Liver (tissue), 8 donors: ENCODE measurements at regions not wholly inside any gene's neighbourhood (a gene's known extent, or its start where the extent isn't known, plus 50 kb on each side); places are given as distances from the start of the nearest gene placed in this dataset.
"Not testable (repeated sequence)": the region's sequence is repeated elsewhere in the genome, so short reads cannot be mapped to it uniquely, and the experiment has no call there.

Source experiments
- DNase-seq: peaks from one replicate; pipeline ENCODE4 v3.0.0-alpha.2; 2017; ENCODE audit warnings: low spot score
- H3K27ac ChIP-seq, 2 donors: one replicate each; pipeline ENCODE4 v1.7.0; 2013; ENCODE audit warnings: inconsistent platforms in 2 of 2, low read length in 2 of 2, control low read depth in 1 of 2, low read depth in 1 of 2, mild to moderate bottlenecking in 1 of 2
- H3K27me3 ChIP-seq, 4 donors: one replicate each; pipeline versions ENCODE4 v1.6.1 to v1.7.0; 2013; ENCODE audit warnings: low read length in 3 of 4, inconsistent platforms in 1 of 4, mild to moderate bottlenecking in 1 of 4, moderate library complexity in 1 of 4; ENCODE audit not compliant: control insufficient read depth in 4 of 4, insufficient read depth in 4 of 4
- H3K36me3 ChIP-seq, 4 donors: one replicate each; pipeline versions ENCODE4 v1.6.1 to v1.7.0; 2013; ENCODE audit warnings: low read length in 3 of 4, mild to moderate bottlenecking in 3 of 4, low read depth in 1 of 4, moderate library complexity in 1 of 4; ENCODE audit not compliant: control insufficient read depth in 4 of 4, insufficient read depth in 3 of 4
- H3K4me1 ChIP-seq, 4 donors: one replicate each; pipeline versions ENCODE4 v1.6.1 to v1.7.0; 2013; ENCODE audit warnings: low read length in 3 of 4, mild to moderate bottlenecking in 3 of 4, moderate library complexity in 1 of 4; ENCODE audit not compliant: control insufficient read depth in 4 of 4, insufficient read depth in 4 of 4
- H3K4me3 ChIP-seq, 3 donors: one replicate each; pipeline versions ENCODE4 v1.6.1 to v1.7.0; 2013; ENCODE audit warnings: low read length in 3 of 3, control low read depth in 1 of 3, low read depth in 1 of 3, mild to moderate bottlenecking in 1 of 3
- H3K9ac ChIP-seq, 2 donors: one replicate each; pipeline ENCODE4 v1.7.0; 2013; ENCODE audit warnings: low read length in 2 of 2, mild to moderate bottlenecking in 2 of 2, moderate library complexity in 2 of 2, control low read depth in 1 of 2, low read depth in 1 of 2
- H3K9me3 ChIP-seq, 4 donors: one replicate each; pipeline versions ENCODE4 v1.6.1 to v1.7.0; 2013; ENCODE audit warnings: low read length in 3 of 4; ENCODE audit not compliant: control insufficient read depth in 4 of 4
- ATF3 ChIP-seq: IDR thresholded peaks from 2 replicates; pipeline ENCODE4 v1.6.1; 2016; ENCODE audit warnings: antibody characterized with exemption
- CTCF ChIP-seq: fragments of 150-350 bp; IDR thresholded peaks from 2 replicates; pipeline ENCODE4 v1.5.1; 2017; ENCODE audit warnings: improper control_type of control experiment, low read depth, low read length; ENCODE audit not compliant: missing input control
- FOXA1 ChIP-seq: IDR thresholded peaks from 2 replicates; pipeline ENCODE4 v1.6.1; 2016; ENCODE audit warnings: antibody characterized with exemption
- GABPA ChIP-seq, 2 donors: IDR thresholded peaks in 1 of 2; conservative IDR thresholded peaks in 1 of 2; 2 replicates each; pipeline ENCODE4 v1.6.1; 2016; ENCODE audit warnings: antibody characterized with exemption in 2 of 2, mild to moderate bottlenecking in 1 of 2, moderate library complexity in 1 of 2
- HNF4G ChIP-seq: IDR thresholded peaks from 2 replicates; pipeline ENCODE4 v1.6.1; 2016; ENCODE audit warnings: antibody characterized with exemption
- NR2F2 ChIP-seq: IDR thresholded peaks from 2 replicates; pipeline ENCODE4 v1.6.1; 2016; ENCODE audit warnings: antibody characterized with exemption
- RAD21 ChIP-seq, 2 donors: IDR thresholded peaks; 2 replicates each; pipeline ENCODE4 v1.6.1; 2016; ENCODE audit warnings: antibody characterized with exemption in 2 of 2, mild to moderate bottlenecking in 2 of 2
- TAF1 ChIP-seq: conservative IDR thresholded peaks from 2 replicates; pipeline ENCODE4 v1.6.1; 2016; ENCODE audit warnings: antibody characterized with exemption, mild to moderate bottlenecking
- YY1 ChIP-seq: IDR thresholded peaks from 2 replicates; pipeline ENCODE4 v1.6.1; 2016; ENCODE audit warnings: antibody characterized with exemption, mild to moderate bottlenecking
- WGBS: extraction: QIAGEN DNeasy Blood & Tissue Kit; methylation state at CpG from one replicate; pipeline ENCODE4 v1.1.7; 2013; 5-methylcytosine and 5-hydroxymethylcytosine counted together
- donor health status: healthy.
- donor health status: healthy.
- donor health status: healthy.
- donor health status: healthy.
- donor health status: healthy.

- H3K36me3 ChIP-seq, H3K9ac ChIP-seq, H3K4me3 ChIP-seq, H3K27me3 ChIP-seq, H3K27ac ChIP-seq, H3K9me3 ChIP-seq, DNase-seq, H3K4me1 ChIP-seq: not testable (repeated sequence)
- WGBS = 87% methylated on average over 3 of the region's 3 CpGs
These were observed 68.2 kb upstream of the SKAP2 start for GRCh38 chr7:26932616-26933015.

- Histone ChIP-seq H3K9me3 (no peaks in the 10 kb centered on the region), H3K9ac (no peak overlapping the region), H3K4me1 (no peaks in the 10 kb centered on the region), H3K27me3 (peaks cover 0 to 3% (median 0%) of the 10 kb centered on the region in 4 donors), H3K36me3 (no peaks in the 10 kb centered on the region), H3K4me3 (no peak overlapping the region), H3K27ac (no peak overlapping the region)
- TF ChIP-seq RAD21 (IDR thresholded peaks at IDR 0.05) (no peak), TAF1 (no peak), YY1 (no peak), CTCF (no peak), ATF3 (no peak)
- no peak for DNase-seq
These were observed 66.5 kb upstream of the SKAP2 start for GRCh38 chr7:26930845-26931244.

GRCh38 chr7:26930201-26930600 is 65.8 kb upstream of the SKAP2 start:
- TF ChIP-seq RAD21 (IDR thresholded peaks at IDR 0.05) (no peak), NR2F2 (no peak)
- Histone ChIP-seq H3K9ac (no peak overlapping the region), H3K4me3 (no peak overlapping the region), H3K4me1 (no peaks in the 10 kb centered on the region), H3K9me3 (no peaks in the 10 kb centered on the region), H3K36me3 (no peaks in the 10 kb centered on the region), H3K27me3 (peaks cover 0 to 3% (median 0%) of the 10 kb centered on the region in 4 donors), H3K27ac (no peak overlapping the region)
- no peak for DNase-seq
- 81% methylated on average over 3 of the region's 3 CpGs for WGBS

- Histone ChIP-seq H3K9ac (no peak overlapping the region), H3K9me3 (no peaks in the 10 kb centered on the region), H3K27ac (no peak overlapping the region), H3K4me3 (no peak overlapping the region), H3K4me1 (no peaks in the 10 kb centered on the region), H3K36me3 (no peaks in the 10 kb centered on the region), H3K27me3 (peaks cover 0 to 3% (median 0%) of the 10 kb centered on the region in 4 donors)
- TF ChIP-seq GABPA (IDR thresholded peaks at IDR 0.05 in 1 of 2, conservative IDR thresholded peaks at IDR 0.05 in 1 of 2) (no peak), HNF4G (no peak), FOXA1 (no peak)
- DNase-seq = no peak
- 70% methylated on average over 5 of the region's 5 CpGs for WGBS
These were observed 64.4 kb upstream of the SKAP2 start for GRCh38 chr7:26928703-26929347.
